Adipocyte (in vitro differentiated cells): ENCODE measurements at regions not wholly inside any gene's neighbourhood (a gene's known extent, or its start where the extent isn't known, plus 50 kb on each side); places are given as distances from the start of the nearest gene placed in this dataset.
"Not testable (repeated sequence)": the region's sequence is repeated elsewhere in the genome, so short reads cannot be mapped to it uniquely, and the experiment has no call there.

Experiments
- DNase-seq: peaks from one replicate; pipeline ENCODE4 v3.0.0-alpha.2; 2015; ENCODE audit warnings: low read depth
- H3K27me3 ChIP-seq: replicated peaks from 2 replicates; pipeline ENCODE4 v1.7.0; 2013; ENCODE audit warnings: mild to moderate bottlenecking, low read length, moderate library complexity; ENCODE audit not compliant: control insufficient read depth, insufficient read depth
- H3K36me3 ChIP-seq: 2 replicates; pipeline ENCODE4 v1.7.0; 2013; ENCODE audit warnings: low read length, mild to moderate bottlenecking, moderate library complexity; ENCODE audit not compliant: control insufficient read depth, insufficient read depth, severe bottlenecking
- H3K4me1 ChIP-seq: 2 replicates; pipeline ENCODE4 v1.7.0; 2013; ENCODE audit warnings: mild to moderate bottlenecking, low read length, moderate library complexity; ENCODE audit not compliant: control insufficient read depth, insufficient read depth
- H3K4me3 ChIP-seq: 2 replicates; pipeline ENCODE4 v1.7.0; 2013; ENCODE audit warnings: mild to moderate bottlenecking, low read length, moderate library complexity
- H3K9ac ChIP-seq: 2 replicates; pipeline ENCODE4 v1.7.0; 2013; ENCODE audit warnings: mild to moderate bottlenecking, low read length, moderate library complexity
- H3K9me3 ChIP-seq: 2 replicates; pipeline ENCODE4 v1.7.0; 2013; ENCODE audit warnings: mild to moderate bottlenecking, low read length, moderate library complexity; ENCODE audit not compliant: control insufficient read depth

DNA sequence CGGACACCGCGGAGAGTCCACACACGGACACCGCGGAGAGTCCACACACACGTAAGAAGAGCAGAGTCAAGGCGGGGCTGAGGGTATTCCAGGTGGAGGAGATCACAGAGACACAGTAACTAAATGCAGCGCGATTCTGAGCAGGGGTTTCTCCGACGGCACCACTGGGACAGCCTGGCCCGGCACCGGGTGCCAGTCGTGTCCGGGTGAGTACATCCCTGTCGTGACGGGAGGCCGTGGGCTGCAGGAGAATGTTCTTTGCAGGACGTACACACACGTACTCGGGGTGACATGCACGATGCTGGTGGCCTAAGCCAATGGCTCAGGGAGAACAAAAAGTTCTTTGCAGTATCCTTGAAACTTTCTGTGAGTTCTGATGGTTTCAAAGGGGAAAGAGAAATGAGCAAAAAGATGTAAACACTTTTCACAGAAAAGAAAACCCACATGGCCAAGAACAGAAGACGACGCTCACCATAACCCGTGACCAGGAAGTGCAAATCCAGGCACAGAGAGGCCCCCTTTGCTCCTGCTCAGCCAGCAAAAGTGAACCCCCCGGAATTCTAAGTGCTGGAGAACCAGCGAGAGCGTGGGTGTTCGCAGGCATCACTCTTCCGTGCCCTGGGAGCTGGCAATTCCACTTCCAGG is 53.7 kb upstream of the METRNL start:
- no peaks in the 10 kb centered on the region for H3K4me1 ChIP-seq
- no peak overlapping the region for H3K9ac ChIP-seq
- DNase-seq, result no peak
- H3K4me3 ChIP-seq, result no peak overlapping the region
- H3K9me3 ChIP-seq, result no peaks in the 10 kb centered on the region
- peaks cover 6% of the 10 kb centered on the region for H3K36me3 ChIP-seq
- H3K27me3 ChIP-seq, result no peaks in the 10 kb centered on the region

- no peak overlapping the region for H3K4me3 ChIP-seq
- no peak overlapping the region for H3K9ac ChIP-seq
- DNase-seq, result no peak
- no peaks in the 10 kb centered on the region for H3K4me1 ChIP-seq
- no peaks in the 10 kb centered on the region for H3K9me3 ChIP-seq
- H3K27me3 ChIP-seq, result no peaks in the 10 kb centered on the region
- peaks cover 6% of the 10 kb centered on the region for H3K36me3 ChIP-seq
Observed at GRCh38 chr17:83026311-83026811, 53.0 kb upstream of the METRNL start.

GRCh38 chr17:83026921-83027320 is 52.5 kb upstream of the METRNL start:
- H3K27me3 ChIP-seq, H3K9me3 ChIP-seq, H3K4me3 ChIP-seq, H3K36me3 ChIP-seq, H3K9ac ChIP-seq, H3K4me1 ChIP-seq, DNase-seq: not testable (repeated sequence)

DNA sequence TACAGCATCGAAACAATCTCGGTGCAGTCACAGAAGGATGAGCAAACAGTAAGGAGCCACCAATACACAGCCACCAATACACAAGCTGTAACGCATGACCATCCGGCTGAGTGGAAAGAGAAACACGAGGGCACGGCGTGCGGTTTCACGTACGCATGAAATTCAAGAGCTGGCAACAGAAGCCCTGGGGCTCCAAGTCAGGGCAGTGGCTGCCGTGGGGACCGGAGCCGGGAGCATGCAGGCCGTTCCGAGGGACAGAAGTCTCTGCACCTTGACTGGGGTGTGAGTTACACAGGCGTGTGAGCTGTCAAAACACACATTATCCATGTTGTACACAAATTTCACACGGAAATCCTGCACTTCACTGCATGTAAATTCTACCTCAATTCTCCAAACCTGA is 50.6 kb upstream of the METRNL start:
- Histone ChIP-seq H3K9me3 (no peaks in the 10 kb centered on the region), H3K9ac (no peak overlapping the region), H3K4me3 (no peak overlapping the region), H3K4me1 (no peaks in the 10 kb centered on the region), H3K36me3 (peaks cover 3% of the 10 kb centered on the region), H3K27me3 (no peaks in the 10 kb centered on the region)
- no peak for DNase-seq

GRCh38 chr17:83029571-83029970 is 49.8 kb upstream of the METRNL start:
- DNase-seq, result no peak
- Histone ChIP-seq H3K9me3 (no peaks in the 10 kb centered on the region), H3K4me3 (no peak overlapping the region), H3K27me3 (no peaks in the 10 kb centered on the region), H3K4me1 (no peaks in the 10 kb centered on the region), H3K9ac (no peak overlapping the region), H3K36me3 (no peaks in the 10 kb centered on the region)
